WTC11 (cell line): ENCODE measurements at regions not wholly inside any gene's neighbourhood (a gene's known extent, or its start where the extent isn't known, plus 50 kb on each side); places are given as distances from the start of the nearest gene placed in this dataset.

ENCODE experiments used
- ATAC-seq: fragments of 200-7000 bp; cut with Tn5 transposase; 2 replicates; pipeline ENCODE4 v1.10.0; 2021; ENCODE audit warnings: mild to moderate bottlenecking, moderate library complexity
- CTCF ChIA-PET: fragments of 300-600 bp; sonication (Branson Sonifier 250); formaldehyde crosslinking; loops from one replicate; lab custom pipeline; 2021; ENCODE audit warnings: antibody characterized with exemption; lab: Charles Lee
- POLR2A ChIA-PET: fragments of 350-600 bp; sonication (Branson Sonifier 250); formaldehyde crosslinking; loops from one replicate; lab custom pipeline; 2021; ENCODE audit warnings: antibody characterized with exemption; lab: Charles Lee
- DNase-seq: peaks from one replicate; pipeline ENCODE4 v3.0.0; 2021; ENCODE audit warnings: low spot score
- H3K27ac Mint-ChIP-seq: 2 replicates; pipeline ENCODE4 v1.8.0; 2021; ENCODE audit warnings: mixed read lengths
- H3K27me3 Mint-ChIP-seq: 2 replicates; pipeline ENCODE4 v1.8.0; 2021; ENCODE audit warnings: low read depth, mild to moderate bottlenecking, moderate library complexity, mixed read lengths
- H3K36me3 Mint-ChIP-seq: 2 replicates; pipeline ENCODE4 v1.8.0; 2021; ENCODE audit warnings: mixed read lengths
- H3K4me1 Mint-ChIP-seq: 2 replicates; pipeline ENCODE4 v1.8.0; 2022; ENCODE audit warnings: mixed read lengths
- H3K4me3 Mint-ChIP-seq: 2 replicates; pipeline ENCODE4 v1.8.0; 2021; ENCODE audit warnings: mild to moderate bottlenecking, moderate library complexity, mixed read lengths
- H3K9me3 Mint-ChIP-seq: 2 replicates; pipeline ENCODE4 v1.8.0; 2021; ENCODE audit warnings: mixed read lengths
- ATF3 ChIP-seq: sonication (generic); formaldehyde crosslinking; conservative IDR thresholded peaks from 2 replicates; pipeline ENCODE4 v1.8.1; 2022; ENCODE audit warnings: mild to moderate bottlenecking, missing genetic modification reagents
- CBFB ChIP-seq: sonication (generic); formaldehyde crosslinking; IDR thresholded peaks from 2 replicates; pipeline ENCODE4 v1.8.1; 2022; ENCODE audit warnings: mild to moderate bottlenecking, low read depth, missing genetic modification reagents
- E2F4 ChIP-seq: sonication (generic); formaldehyde crosslinking; IDR thresholded peaks from 2 replicates; pipeline ENCODE4 v1.8.1; 2022; ENCODE audit warnings: low read depth, mild to moderate bottlenecking, moderate library complexity, missing genetic modification reagents, borderline replicate concordance
- ESRRA ChIP-seq: sonication (generic); formaldehyde crosslinking; IDR thresholded peaks from 2 replicates; pipeline ENCODE4 v1.8.1; 2022; ENCODE audit warnings: mild to moderate bottlenecking, missing genetic modification reagents, borderline replicate concordance
- FOXP1 ChIP-seq: sonication (generic); formaldehyde crosslinking; IDR thresholded peaks from 2 replicates; pipeline ENCODE4 v1.8.0; 2022; ENCODE audit warnings: missing genetic modification reagents, mild to moderate bottlenecking, moderate library complexity, borderline replicate concordance
- FOXP4 ChIP-seq: sonication (generic); formaldehyde crosslinking; IDR thresholded peaks from 2 replicates; pipeline ENCODE4 v1.8.0; 2022; ENCODE audit warnings: mild to moderate bottlenecking, missing genetic modification reagents
- IRF1 ChIP-seq: sonication (generic); formaldehyde crosslinking; IDR thresholded peaks from 2 replicates; pipeline ENCODE4 v1.8.0; 2023; ENCODE audit warnings: missing genetic modification reagents
- JAZF1 ChIP-seq: fragments of 250-450 bp; sonication (Bioruptor Pico); IDR thresholded peaks from 2 replicates; pipeline ENCODE4 v1.9.0; 2021; ENCODE audit warnings: moderate library complexity, mild to moderate bottlenecking, inconsistent platforms
- KAT7 ChIP-seq: sonication (generic); formaldehyde crosslinking; IDR thresholded peaks from 2 replicates; pipeline ENCODE4 v1.8.1; 2023; ENCODE audit warnings: missing genetic modification reagents, mild to moderate bottlenecking, borderline replicate concordance
- MAX ChIP-seq: sonication (generic); formaldehyde crosslinking; IDR thresholded peaks from 2 replicates; pipeline ENCODE4 v1.8.0; 2022; ENCODE audit warnings: mild to moderate bottlenecking, missing genetic modification reagents
- OVOL2 ChIP-seq: fragments of 250-450 bp; sonication (Bioruptor Pico); IDR thresholded peaks from 2 replicates; pipeline ENCODE4 v1.9.0; 2021; ENCODE audit warnings: mild to moderate bottlenecking, borderline replicate concordance
- PREB ChIP-seq: sonication (generic); formaldehyde crosslinking; IDR thresholded peaks from 2 replicates; pipeline ENCODE4 v1.8.1; 2022; ENCODE audit warnings: mild to moderate bottlenecking, missing genetic modification reagents, moderate library complexity, borderline replicate concordance
- SMAD3 ChIP-seq: sonication (generic); formaldehyde crosslinking; IDR thresholded peaks from 2 replicates; pipeline ENCODE4 v1.8.0; 2022; ENCODE audit warnings: missing genetic modification reagents, mild to moderate bottlenecking, borderline replicate concordance
- SMAD4 ChIP-seq: sonication (generic); formaldehyde crosslinking; IDR thresholded peaks from 2 replicates; pipeline ENCODE4 v1.8.0; 2022; ENCODE audit warnings: mild to moderate bottlenecking, missing genetic modification reagents
- SOX15 ChIP-seq: fragments of 250-450 bp; sonication (Bioruptor Pico); IDR thresholded peaks from 2 replicates; pipeline ENCODE4 v1.9.0; 2021; ENCODE audit warnings: mild to moderate bottlenecking
- TEAD4 ChIP-seq: sonication (generic); formaldehyde crosslinking; IDR thresholded peaks from 2 replicates; pipeline ENCODE4 v1.8.0; 2022; ENCODE audit warnings: mild to moderate bottlenecking, missing genetic modification reagents
- USF1 ChIP-seq: sonication (generic); formaldehyde crosslinking; IDR thresholded peaks from 2 replicates; pipeline ENCODE4 v1.8.0; 2022; ENCODE audit warnings: mild to moderate bottlenecking, missing genetic modification reagents
- USF2 ChIP-seq: sonication (generic); formaldehyde crosslinking; IDR thresholded peaks from 2 replicates; pipeline ENCODE4 v1.8.1; 2023; ENCODE audit warnings: mild to moderate bottlenecking, missing genetic modification reagents, moderate library complexity
- ZMAT4 ChIP-seq: fragments of 250-450 bp; sonication (Bioruptor Pico); IDR thresholded peaks from 2 replicates; pipeline ENCODE4 v1.9.0; 2021; ENCODE audit warnings: mild to moderate bottlenecking
- ZNF232 ChIP-seq: sonication (generic); formaldehyde crosslinking; IDR thresholded peaks from 2 replicates; pipeline ENCODE4 v1.8.0; 2022; ENCODE audit warnings: mild to moderate bottlenecking, missing genetic modification reagents
- ZNF263 ChIP-seq: sonication (generic); formaldehyde crosslinking; IDR thresholded peaks from 2 replicates; pipeline ENCODE4 v1.8.1; 2022; ENCODE audit warnings: low read depth, mild to moderate bottlenecking, moderate library complexity, missing genetic modification reagents
- ZNF425 ChIP-seq: fragments of 250-450 bp; sonication (Bioruptor Pico); conservative IDR thresholded peaks from 2 replicates; pipeline ENCODE4 v1.9.0; 2021; ENCODE audit warnings: mild to moderate bottlenecking

- TF ChIP-seq FOXP4 (CRISPR knock-in tag) (no peak), SMAD3 (no peak)
Observed at GRCh38 chr1:118558933-118559332, 373.9 kb upstream of the SPAG17 start (continued).

- no peaks in the 10 kb centered on the region for H3K27me3 Mint-ChIP-seq
- no peak for ATAC-seq
- CTCF ChIA-PET, result interaction anchor here (1.1 kb wide), 1 partner anchor 451 kb away, joined by 3 read pairs; no protein-coding TSS in a partner anchor
- TF ChIP-seq OVOL2, result no peak
- no peak for TF ChIP-seq ZMAT4
- no peak for TF ChIP-seq CBFB (CRISPR knock-in tag)
- no peak for TF ChIP-seq ESRRA (CRISPR knock-in tag)
- no peak for TF ChIP-seq E2F4 (CRISPR knock-in tag)
- TF ChIP-seq USF2 (CRISPR knock-in tag), result no peak
- TF ChIP-seq SOX15 (CRISPR knock-in tag), result no peak
- TF ChIP-seq, all 79 proteins: peak for 0
- Mint-ChIP-seq H3K36me3 (no peaks in the 10 kb centered on the region), H3K4me1 (no peaks in the 10 kb centered on the region), H3K4me3 (no peak overlapping the region), H3K27ac (no peak overlapping the region), H3K9me3 (peaks cover 18% of the 10 kb centered on the region)
- POLR2A ChIA-PET, result no interaction called here
- no peak for DNase-seq
Observed at GRCh38 chr1:118556936-118557335, 371.9 kb upstream of the SPAG17 start.

- no peak for ATAC-seq
- no peaks in the 10 kb centered on the region for H3K27me3 Mint-ChIP-seq
- ChIA-PET POLR2A (no interaction called here), CTCF (no interaction called here)
- no peak overlapping the region for H3K27ac Mint-ChIP-seq
- peaks cover 2% of the 10 kb centered on the region for H3K36me3 Mint-ChIP-seq
- DNase-seq, result no peak
- no peak overlapping the region for H3K4me3 Mint-ChIP-seq
- TF ChIP-seq IRF1 (CRISPR knock-in tag) (no peak), SMAD4 (CRISPR knock-in tag) (no peak), ZNF263 (CRISPR knock-in tag) (no peak), USF1 (no peak), MAX (CRISPR knock-in tag) (no peak)
- H3K4me1 Mint-ChIP-seq, result no peaks in the 10 kb centered on the region
- peaks cover 24% of the 10 kb centered on the region for H3K9me3 Mint-ChIP-seq
Observed at GRCh38 chr1:118555638-118556037, 370.6 kb upstream of the SPAG17 start.

GRCh38 chr1:118535901-118536300 lies 350.9 kb upstream of the SPAG17 start:
- no peaks in the 10 kb centered on the region; the same call in 1 of the 2 replicates for H3K9me3 Mint-ChIP-seq
- ChIA-PET CTCF (no interaction called here), POLR2A (no interaction called here)
- H3K27me3 Mint-ChIP-seq, result no peaks in the 10 kb centered on the region
- no peak overlapping the region for H3K4me3 Mint-ChIP-seq
- H3K27ac Mint-ChIP-seq, result no peak overlapping the region
- H3K36me3 Mint-ChIP-seq, result no peaks in the 10 kb centered on the region
- DNase-seq, result no peak
- no peak for ATAC-seq
- no peaks in the 10 kb centered on the region for H3K4me1 Mint-ChIP-seq
- TF ChIP-seq JAZF1 (CRISPR knock-in tag) (no peak), KAT7 (CRISPR knock-in tag) (no peak), PREB (no peak), FOXP1 (CRISPR knock-in tag) (no peak), ZNF232 (CRISPR knock-in tag) (no peak), ATF3 (CRISPR knock-in tag) (no peak), ZNF425 (no peak), TEAD4 (CRISPR knock-in tag) (no peak)
